ENCODE measurements at regions not wholly inside any gene's neighbourhood (a gene's known extent, or its start where the extent isn't known, plus 50 kb on each side); places are given as distances from the start of the nearest gene placed in this dataset.

- Mint-ChIP-seq H3K27ac (no peak overlapping the region), H3K36me3 (no peaks in the 10 kb centered on the region), H3K27me3 (ENCODE audit: insufficient read depth, low read depth) (no peaks in the 10 kb centered on the region), H3K4me1 (peaks cover 9% of the 10 kb centered on the region), H3K4me3 (no peak overlapping the region), H3K9me3 (no peaks in the 10 kb centered on the region)
- Histone ChIP-seq H3K4me3 (no peak overlapping the region), H3K4me2 (no peak overlapping the region), H3K9ac (no peak overlapping the region), H3K79me2 (ENCODE audit: low read depth) (no peaks in the 10 kb centered on the region), H3K27me3 (no peaks in the 10 kb centered on the region), H3K9me3 (ENCODE audit: low read depth) (no peaks in the 10 kb centered on the region), H3K4me1 (peaks cover 11% of the 10 kb centered on the region), H4K20me1 (ENCODE audit: low read depth) (no peaks in the 10 kb centered on the region), H2AFZ (replicated peaks) (no peak overlapping the region), H3K36me3 (no peaks in the 10 kb centered on the region), H3F3A (ENCODE audit: low read depth) (no peaks in the 10 kb centered on the region), H3K27ac (no peak overlapping the region)
- DNase-seq (ENCODE audit: low spot score) = no peak
- TF ChIP-seq EZH2 (IDR thresholded peaks at IDR 0.05) = no peak
- TF ChIP-seq CTCF (IDR thresholded peaks at IDR 0.05) = no peak
- no peak for TF ChIP-seq EZH2phosphoT487 (IDR thresholded peaks at IDR 0.05)
Measured at GRCh38 chr5:169433221-169433651, 132.3 kb upstream of the SLIT3 start.

GRCh38 chr5:169431386-169431785, 130.4 kb upstream of the SLIT3 start:
- H3K27ac Mint-ChIP-seq = no peak overlapping the region
- TF ChIP-seq CTCF (IDR thresholded peaks at IDR 0.05) (no peak), EZH2 (IDR thresholded peaks at IDR 0.05) (no peak), EZH2phosphoT487 (IDR thresholded peaks at IDR 0.05) (no peak)

GRCh38 chr5:169430671-169431070, 129.7 kb upstream of the SLIT3 start:
- no peak overlapping the region for H2AFZ ChIP-seq (replicated peaks)
- peaks cover 3% of the 10 kb centered on the region for H3K4me1 Mint-ChIP-seq
- H3K36me3 ChIP-seq = no peaks in the 10 kb centered on the region
- no peak overlapping the region for H3K9ac ChIP-seq
- no peaks in the 10 kb centered on the region for H3K79me2 ChIP-seq (ENCODE audit: low read depth)
- no peak for DNase-seq (ENCODE audit: low spot score)
- no peak overlapping the region for H3K27ac ChIP-seq
- no peaks in the 10 kb centered on the region for H3F3A ChIP-seq (ENCODE audit: low read depth)
- H3K9me3 ChIP-seq (ENCODE audit: low read depth) = no peaks in the 10 kb centered on the region
- no peak for TF ChIP-seq CTCF (IDR thresholded peaks at IDR 0.05)
- no peak for TF ChIP-seq EZH2phosphoT487 (IDR thresholded peaks at IDR 0.05)
- TF ChIP-seq EZH2 (IDR thresholded peaks at IDR 0.05) = no peak
- no peaks in the 10 kb centered on the region for H3K27me3 Mint-ChIP-seq (ENCODE audit: insufficient read depth, low read depth)
- no peaks in the 10 kb centered on the region for H3K9me3 Mint-ChIP-seq
- H4K20me1 ChIP-seq (ENCODE audit: low read depth) = no peaks in the 10 kb centered on the region
- H3K27me3 ChIP-seq = no peaks in the 10 kb centered on the region
- H3K27ac Mint-ChIP-seq = no peak overlapping the region
- no peak overlapping the region for H3K4me3 Mint-ChIP-seq
- no peaks in the 10 kb centered on the region for H3K36me3 Mint-ChIP-seq
- no peaks in the 10 kb centered on the region for H3K4me1 ChIP-seq
- H3K4me3 ChIP-seq = no peak overlapping the region
- H3K4me2 ChIP-seq = no peak overlapping the region

More at GRCh38 chr5:169431386-169431785, 130.4 kb upstream of the SLIT3 start:
- H3K9me3 ChIP-seq (ENCODE audit: low read depth) = no peaks in the 10 kb centered on the region
- no peak overlapping the region for H3K9ac ChIP-seq
- H2AFZ ChIP-seq (replicated peaks) = no peak overlapping the region
- peaks cover 3% of the 10 kb centered on the region for H3K4me1 Mint-ChIP-seq
- H3F3A ChIP-seq (ENCODE audit: low read depth) = no peaks in the 10 kb centered on the region
- H3K4me3 ChIP-seq = no peak overlapping the region
- H3K27ac ChIP-seq = no peak overlapping the region
- H3K27me3 ChIP-seq = no peaks in the 10 kb centered on the region
- no peaks in the 10 kb centered on the region for H4K20me1 ChIP-seq (ENCODE audit: low read depth)
- H3K9me3 Mint-ChIP-seq = no peaks in the 10 kb centered on the region
- H3K4me1 ChIP-seq = no peaks in the 10 kb centered on the region
- H3K27me3 Mint-ChIP-seq (ENCODE audit: insufficient read depth, low read depth) = no peaks in the 10 kb centered on the region
- no peak overlapping the region for H3K4me3 Mint-ChIP-seq
- DNase-seq (ENCODE audit: low spot score) = no peak
- H3K79me2 ChIP-seq (ENCODE audit: low read depth) = no peaks in the 10 kb centered on the region
- no peak overlapping the region for H3K4me2 ChIP-seq
- H3K36me3 Mint-ChIP-seq = no peaks in the 10 kb centered on the region
- no peaks in the 10 kb centered on the region for H3K36me3 ChIP-seq

All from neural progenitor cell (in vitro differentiated cells).